ENCODE measurements at regions not wholly inside any gene's neighbourhood (a gene's known extent, or its start where the extent isn't known, plus 50 kb on each side); places are given as distances from the start of the nearest gene placed in this dataset.
"Not testable (repeated sequence)": the region's sequence is repeated elsewhere in the genome, so short reads cannot be mapped to it uniquely, and the experiment has no call there.

- no peak for DNase-seq (ENCODE audit: low read depth, low spot score)
These were observed 90.7 kb downstream of the GADD45G start for GRCh38 chr9:89695441-89695891.

GRCh38 chr9:89695979-89696378 is 91.2 kb downstream of the GADD45G start:
- not testable (repeated sequence) for DNase-seq (ENCODE audit: low read depth, low spot score)

- DNase-seq (ENCODE audit: low read depth, low spot score) = no peak
These were observed 92.0 kb downstream of the GADD45G start for GRCh38 chr9:89696780-89697179.

GRCh38 chr9:89697553-89697952 is 92.7 kb downstream of the GADD45G start:
- no peak for DNase-seq (ENCODE audit: low read depth, low spot score)

- DNase-seq (ENCODE audit: low read depth, low spot score) = no peak
These were observed 93.7 kb downstream of the GADD45G start for GRCh38 chr9:89698411-89699005.

GRCh38 chr9:89699646-89700045 is 94.8 kb downstream of the GADD45G start:
- no peak for DNase-seq (ENCODE audit: low read depth, low spot score)

- DNase-seq (ENCODE audit: low read depth, low spot score) = peak; percentile 67
These were observed 96.5 kb downstream of the GADD45G start for GRCh38 chr9:89701221-89701798.

- DNase-seq (ENCODE audit: low read depth, low spot score) = no peak
These were observed 97.6 kb downstream of the GADD45G start for GRCh38 chr9:89702401-89702800.

- DNase-seq (ENCODE audit: low read depth, low spot score) = no peak
These were observed 100.8 kb downstream of the GADD45G start for GRCh38 chr9:89705651-89706050.

GRCh38 chr9:89706086-89706485 is 101.3 kb downstream of the GADD45G start:
- DNase-seq (ENCODE audit: low read depth, low spot score) = no peak

- DNase-seq (ENCODE audit: low read depth, low spot score) = no peak
These were observed 101.9 kb downstream of the GADD45G start for GRCh38 chr9:89706731-89707191.

GRCh38 chr9:89710697-89711096 is 105.9 kb downstream of the GADD45G start:
- no peak for DNase-seq (ENCODE audit: low read depth, low spot score)

GRCh38 chr9:89711866-89712265 is 107.1 kb downstream of the GADD45G start:
- no peak for DNase-seq (ENCODE audit: low read depth, low spot score)

GRCh38 chr9:89712283-89712682 is 107.5 kb downstream of the GADD45G start:
- no peak for DNase-seq (ENCODE audit: low read depth, low spot score)

- no peak for DNase-seq (ENCODE audit: low read depth, low spot score)
These were observed 109.5 kb downstream of the GADD45G start for GRCh38 chr9:89714321-89714720.

- no peak for DNase-seq (ENCODE audit: low read depth, low spot score)
These were observed 110.6 kb downstream of the GADD45G start for GRCh38 chr9:89715318-89715858.

- no peak for DNase-seq (ENCODE audit: low read depth, low spot score)
These were observed 111.1 kb downstream of the GADD45G start for GRCh38 chr9:89715881-89716280.

- no peak for DNase-seq (ENCODE audit: low read depth, low spot score)
These were observed 111.7 kb downstream of the GADD45G start for GRCh38 chr9:89716559-89716958.

- no peak for DNase-seq (ENCODE audit: low read depth, low spot score)
These were observed 113.4 kb downstream of the GADD45G start for GRCh38 chr9:89718176-89718575.

- DNase-seq (ENCODE audit: low read depth, low spot score) = no peak
These were observed 113.8 kb downstream of the GADD45G start for GRCh38 chr9:89718651-89719050.

GRCh38 chr9:89719202-89719601 is 114.4 kb downstream of the GADD45G start:
- no peak for DNase-seq (ENCODE audit: low read depth, low spot score)

- DNase-seq (ENCODE audit: low read depth, low spot score) = no peak
These were observed 115.9 kb downstream of the GADD45G start for GRCh38 chr9:89720696-89721175.

GRCh38 chr9:89721176-89721700 is 116.4 kb downstream of the GADD45G start:
- no peak for DNase-seq (ENCODE audit: low read depth, low spot score)
